Vagina (tissue), 2 donors: ENCODE measurements at regions not wholly inside any gene's neighbourhood (a gene's known extent, or its start where the extent isn't known, plus 50 kb on each side); places are given as distances from the start of the nearest gene placed in this dataset.

ENCODE experiments used
- CTCF ChIP-seq, 3 experiments: fragments of 450-650 bp in 2 of 3; fragments of 200-600 bp in 1 of 3; sonication (generic) in 1 of 3; IDR thresholded peaks; one replicate each; pipeline ENCODE4 v1.5.1; 2017 to 2019; ENCODE audit warnings: antibody characterized with exemption in 3 of 3, mild to moderate bottlenecking in 2 of 3, moderate library complexity in 2 of 3
- POLR2A ChIP-seq, 2 donors: fragments of 450-650 bp; IDR thresholded peaks; one replicate each; pipeline ENCODE4 v1.6.1; 2017; ENCODE audit warnings: antibody characterized with exemption in 2 of 2, mild to moderate bottlenecking in 2 of 2, moderate library complexity in 2 of 2

- TF ChIP-seq CTCF (IDR thresholded peaks at IDR 0.05) (no peak), POLR2A (IDR thresholded peaks at IDR 0.05) (no peak)
Measured at GRCh38 chr2:117085256-117085655, 729.2 kb upstream of the DDX18 start.
